Brain microvascular endothelial cell (primary cell): ENCODE measurements at regions not wholly inside any gene's neighbourhood (a gene's known extent, or its start where the extent isn't known, plus 50 kb on each side); places are given as distances from the start of the nearest gene placed in this dataset.

Experiments
- DNase-seq: peaks from one replicate; pipeline ENCODE4 v3.0.0-alpha.2; 2020
- H3K27ac ChIP-seq: fragments of 250-450 bp; sonication (Bioruptor Pico); 2 replicates; pipeline ENCODE4 v1.5.1; 2020; ENCODE audit warnings: mild to moderate bottlenecking, moderate library complexity
- H3K27me3 ChIP-seq: fragments of 250-450 bp; sonication (Bioruptor Pico); replicated peaks from 2 replicates; pipeline ENCODE4 v1.5.1; 2020; ENCODE audit warnings: mild to moderate bottlenecking
- H3K36me3 ChIP-seq: fragments of 250-450 bp; sonication (Bioruptor Pico); replicated peaks from 2 replicates; pipeline ENCODE4 v1.5.1; 2020; ENCODE audit warnings: mild to moderate bottlenecking
- H3K4me3 ChIP-seq: 2 replicates; pipeline ENCODE4 v1.5.1; 2011; ENCODE audit warnings: low read depth, mild to moderate bottlenecking, control low read depth, low read length, moderate library complexity
- CTCF ChIP-seq: IDR thresholded peaks from 2 replicates; pipeline ENCODE4 v1.5.1; 2011; ENCODE audit warnings: low read depth, mild to moderate bottlenecking, moderate library complexity, low read length, control low read depth, inconsistent platforms; ENCODE audit errors: missing control alignments
- in situ Hi-C: cut with HindIII; loops from 2 replicates; pipeline ENCODE4 v1.10.0; 2017; ENCODE audit warnings: low sequenced_read_pairs, low pct_ligation_motif_present

GRCh38 chr2:120867290-120868241 is 131.9 kb downstream of the GLI2 start:
- no peak for TF ChIP-seq CTCF
- peak overlapping the region; percentile 54 for H3K4me3 ChIP-seq

GRCh38 chr2:120868366-120868765 is 132.7 kb downstream of the GLI2 start:
- TF ChIP-seq CTCF: no peak
- Histone ChIP-seq H3K36me3 (no peaks in the 10 kb centered on the region), H3K27me3 (no peaks in the 10 kb centered on the region), H3K27ac (no peak overlapping the region), H3K4me3 (peak overlapping the region; percentile 54)
- DNase-seq: no peak
- in situ Hi-C loops: no loop called here

More at GRCh38 chr2:120867290-120868241, 131.9 kb downstream of the GLI2 start:
- no peaks in the 10 kb centered on the region for H3K36me3 ChIP-seq
- in situ Hi-C loops: no loop called here
- H3K27me3 ChIP-seq: no peaks in the 10 kb centered on the region
- DNase-seq: peak; percentile 76
- H3K27ac ChIP-seq: peak overlapping the region; percentile 65

GRCh38 chr2:120869036-120869729 is 133.5 kb downstream of the GLI2 start:
- in situ Hi-C loops: no loop called here
- TF ChIP-seq CTCF: no peak

DNA sequence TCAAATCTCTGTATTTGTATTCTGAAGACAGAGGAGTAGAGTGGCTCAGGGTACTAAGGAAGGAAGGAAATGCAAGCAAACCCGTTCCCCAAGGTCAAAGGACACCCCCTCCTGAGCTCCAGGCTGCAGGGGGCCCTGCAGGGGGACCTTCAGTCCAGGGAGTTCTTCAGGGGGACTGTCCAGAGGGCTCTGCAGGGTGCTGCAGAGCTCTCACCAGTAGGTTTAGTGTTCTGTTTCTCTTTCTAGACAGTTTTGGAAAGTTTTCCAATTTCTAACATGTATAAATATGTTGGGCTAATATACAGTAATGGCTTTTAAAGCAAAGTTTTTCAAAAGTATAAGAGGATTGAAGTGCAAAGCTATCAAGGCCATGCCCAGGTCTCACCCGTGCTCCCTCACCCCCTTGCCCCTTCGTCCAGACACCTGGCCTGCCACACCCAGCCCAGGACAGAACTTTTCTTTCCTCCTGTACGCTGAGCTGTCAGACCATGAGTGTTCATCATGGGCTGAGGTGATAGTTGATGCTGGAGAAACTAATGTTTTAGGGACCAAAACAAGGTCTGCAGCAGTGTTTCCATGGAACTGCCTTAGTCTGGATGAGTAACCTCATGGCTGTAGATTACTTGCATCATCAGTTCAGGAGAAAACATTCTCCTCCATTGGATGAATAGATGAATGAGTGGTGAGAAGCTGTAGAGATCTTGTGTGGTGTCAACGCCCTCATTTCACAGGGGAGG is 134.2 kb downstream of the GLI2 start:
- H3K4me3 ChIP-seq: no peak overlapping the region
- no peak for DNase-seq
- TF ChIP-seq CTCF: no peak
- in situ Hi-C loops: no loop called here
- no peaks in the 10 kb centered on the region for H3K36me3 ChIP-seq
- H3K27ac ChIP-seq: no peak overlapping the region
- no peaks in the 10 kb centered on the region for H3K27me3 ChIP-seq

More at GRCh38 chr2:120869036-120869729, 133.5 kb downstream of the GLI2 start:
- Histone ChIP-seq H3K4me3 (no peak overlapping the region), H3K27me3 (no peaks in the 10 kb centered on the region), H3K27ac (no peak overlapping the region), H3K36me3 (no peaks in the 10 kb centered on the region)
- DNase-seq: no peak

- no peak overlapping the region for H3K27ac ChIP-seq
- H3K27me3 ChIP-seq: no peaks in the 10 kb centered on the region
- no peak overlapping the region for H3K4me3 ChIP-seq
- no peak for TF ChIP-seq CTCF
- in situ Hi-C loops: no loop called here
- H3K36me3 ChIP-seq: no peaks in the 10 kb centered on the region
- no peak for DNase-seq
These were observed 134.8 kb downstream of the GLI2 start for GRCh38 chr2:120870467-120870788.
